ACC112 (cell line): ENCODE measurements at regions not wholly inside any gene's neighbourhood (a gene's known extent, or its start where the extent isn't known, plus 50 kb on each side); places are given as distances from the start of the nearest gene placed in this dataset.
"Not testable (repeated sequence)": the region's sequence is repeated elsewhere in the genome, so short reads cannot be mapped to it uniquely, and the experiment has no call there.

Experiments used
- H2AFZ ChIP-seq: fragments of 200-600 bp; sonication (generic); one replicate; pipeline ENCODE4 v1.6.0; 2017; ENCODE audit warnings: antibody characterized with exemption, low read length; ENCODE audit not compliant: unreplicated experiment
- H3K27ac ChIP-seq: fragments of 200-600 bp; sonication (generic); 2 replicates; pipeline ENCODE4 v1.5.1; 2014; ENCODE audit warnings: low read depth, mild to moderate bottlenecking, antibody characterized with exemption, low read length, moderate library complexity
- H3K27me3 ChIP-seq: fragments of 200-600 bp; sonication (generic); 2 replicates; pipeline ENCODE4 v1.6.1; 2014; ENCODE audit warnings: mild to moderate bottlenecking, antibody characterized with exemption, low read length, moderate library complexity, mixed read lengths; ENCODE audit not compliant: insufficient read depth
- H3K36me3 ChIP-seq: fragments of 200-600 bp; sonication (generic); 2 replicates; pipeline ENCODE4 v1.6.1; 2016; ENCODE audit warnings: mild to moderate bottlenecking, antibody characterized with exemption, low read length, moderate library complexity, mixed read lengths; ENCODE audit not compliant: insufficient read depth
- H3K4me1 ChIP-seq: fragments of 200-600 bp; sonication (generic); one replicate; pipeline ENCODE4 v1.6.1; 2016; ENCODE audit warnings: low read length, mixed read lengths; ENCODE audit not compliant: insufficient read depth, unreplicated experiment, control insufficient read depth
- H3K4me3 ChIP-seq: fragments of 200-600 bp; sonication (generic); 2 replicates; pipeline ENCODE4 v1.5.1; 2014; ENCODE audit warnings: mild to moderate bottlenecking, low read depth, low read length
- H3K79me2 ChIP-seq: fragments of 200-600 bp; sonication (generic); one replicate; pipeline ENCODE4 v1.6.0; 2016; ENCODE audit warnings: low read length; ENCODE audit not compliant: control insufficient read depth, unreplicated experiment, insufficient read depth

DNA sequence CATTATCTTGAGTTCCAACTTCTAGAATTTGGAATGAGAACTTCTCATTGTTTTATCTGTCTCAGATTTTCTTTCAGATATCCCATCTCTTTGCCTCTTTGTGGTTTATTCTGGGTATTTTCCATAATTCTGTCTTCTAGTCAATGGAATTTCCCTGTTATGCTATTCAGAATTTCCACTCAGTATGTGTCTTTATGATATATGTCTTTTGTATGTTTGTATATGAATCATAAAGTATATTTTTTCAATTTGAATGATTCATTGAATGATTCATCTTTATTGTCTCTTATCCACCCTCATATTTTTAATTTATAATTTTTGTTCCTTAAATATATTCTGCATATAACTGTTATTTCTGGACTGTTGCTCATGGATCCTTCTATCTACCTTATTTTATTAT is 729.7 kb upstream of the GOT2 start:
- H3K27me3 ChIP-seq, result no peaks in the 10 kb centered on the region
- H3K36me3 ChIP-seq, result no peaks in the 10 kb centered on the region
- H2AFZ ChIP-seq, result no peak overlapping the region
- peak overlapping the region; percentile 43 for H3K27ac ChIP-seq
- H3K4me3 ChIP-seq, result no peak overlapping the region
- peaks cover 12% of the 10 kb centered on the region for H3K4me1 ChIP-seq
- no peaks in the 10 kb centered on the region for H3K79me2 ChIP-seq

DNA sequence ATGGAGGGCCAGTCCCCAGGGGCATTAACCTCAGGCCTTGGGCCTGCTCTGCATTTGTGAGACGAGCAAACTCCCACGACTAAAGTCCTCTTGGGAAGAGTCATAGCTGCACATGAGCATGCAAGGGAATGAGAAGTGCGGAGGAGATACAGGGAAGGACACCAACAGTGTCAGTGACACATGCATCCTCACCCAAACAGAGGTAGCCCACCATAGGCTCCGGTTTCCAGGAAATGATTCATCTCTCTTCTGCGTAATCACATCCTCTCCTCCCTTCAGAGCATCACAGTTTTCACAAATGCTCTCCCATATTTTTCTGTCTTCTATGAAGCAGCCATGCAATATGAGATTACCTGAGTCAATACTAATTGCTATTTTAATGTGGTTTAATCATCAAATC is 725.7 kb upstream of the GOT2 start:
- Histone ChIP-seq H3K4me1 (peaks cover 12% of the 10 kb centered on the region), H3K4me3 (no peak overlapping the region), H3K27ac (no peak overlapping the region), H3K79me2 (no peaks in the 10 kb centered on the region), H3K27me3 (no peaks in the 10 kb centered on the region), H2AFZ (no peak overlapping the region), H3K36me3 (no peaks in the 10 kb centered on the region)

DNA sequence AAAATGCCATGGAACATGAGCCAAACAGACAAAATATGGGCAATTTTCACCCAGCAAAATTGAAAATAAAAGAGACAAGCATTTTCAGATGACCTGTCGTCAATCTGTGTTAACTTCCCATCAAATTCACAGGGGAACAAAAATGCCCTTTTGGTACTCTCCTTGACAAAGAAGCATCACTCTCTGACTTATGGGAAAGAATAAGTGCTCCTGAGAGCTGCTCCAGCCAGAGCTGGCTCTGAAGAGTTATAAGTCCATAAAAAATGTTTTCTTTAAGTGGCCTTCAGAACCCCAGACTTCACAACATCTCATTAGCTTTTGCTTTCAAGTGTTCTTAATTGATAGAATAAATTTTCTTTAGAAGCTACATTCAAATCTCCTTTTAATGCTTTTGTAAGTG is 721.4 kb upstream of the GOT2 start:
- Histone ChIP-seq H2AFZ (no peak overlapping the region), H3K4me1 (no peaks in the 10 kb centered on the region), H3K4me3 (no peak overlapping the region), H3K79me2 (no peaks in the 10 kb centered on the region), H3K27me3 (no peaks in the 10 kb centered on the region), H3K27ac (no peak overlapping the region), H3K36me3 (no peaks in the 10 kb centered on the region)

DNA sequence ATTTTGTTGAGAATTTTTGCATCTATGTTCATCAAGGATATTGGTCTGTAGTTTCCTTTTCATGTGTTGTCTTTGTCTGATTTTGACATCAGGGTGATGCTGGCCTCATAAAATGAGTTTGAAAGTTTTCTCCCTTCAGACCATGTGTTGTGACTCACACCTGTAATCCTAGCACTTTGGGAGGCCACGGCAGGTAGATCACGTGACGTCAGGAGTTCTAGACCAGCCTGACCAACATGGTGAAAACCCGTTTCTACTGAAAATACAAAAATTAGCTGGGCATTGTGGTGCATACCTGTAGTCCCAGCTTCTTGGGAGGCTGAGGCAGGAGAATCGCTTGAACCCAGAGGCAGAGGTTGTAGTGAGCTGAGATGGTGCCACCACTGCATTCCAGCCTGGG is 716.4 kb upstream of the GOT2 start:
- not testable (repeated sequence) for H3K79me2 ChIP-seq, H3K27me3 ChIP-seq, H3K36me3 ChIP-seq, H2AFZ ChIP-seq, H3K27ac ChIP-seq, H3K4me1 ChIP-seq, H3K4me3 ChIP-seq

DNA sequence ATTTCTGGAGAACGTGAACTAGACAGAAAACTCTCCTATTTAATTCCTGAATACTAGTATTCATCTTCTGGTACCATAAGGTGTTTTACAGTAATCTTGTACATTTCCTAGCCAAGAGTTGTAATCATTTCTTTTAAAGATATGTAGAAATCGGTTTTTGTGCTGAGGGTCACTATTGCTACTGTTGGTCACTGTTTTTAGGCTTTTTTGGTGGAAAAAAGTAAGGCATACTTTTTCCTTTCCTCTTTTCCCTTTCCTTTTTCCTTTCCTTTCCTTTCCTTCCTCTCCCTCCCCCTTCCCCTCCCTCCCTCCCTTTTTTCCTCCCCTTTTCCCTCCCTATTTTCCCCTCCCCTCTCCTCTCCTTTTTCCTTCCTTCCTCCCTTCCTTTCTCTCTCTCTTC is 706.4 kb upstream of the GOT2 start:
- Histone ChIP-seq H3K79me2 (no peaks in the 10 kb centered on the region), H3K4me3 (no peak overlapping the region), H2AFZ (no peak overlapping the region), H3K27ac (no peak overlapping the region), H3K27me3 (no peaks in the 10 kb centered on the region), H3K36me3 (no peaks in the 10 kb centered on the region), H3K4me1 (no peaks in the 10 kb centered on the region)

DNA sequence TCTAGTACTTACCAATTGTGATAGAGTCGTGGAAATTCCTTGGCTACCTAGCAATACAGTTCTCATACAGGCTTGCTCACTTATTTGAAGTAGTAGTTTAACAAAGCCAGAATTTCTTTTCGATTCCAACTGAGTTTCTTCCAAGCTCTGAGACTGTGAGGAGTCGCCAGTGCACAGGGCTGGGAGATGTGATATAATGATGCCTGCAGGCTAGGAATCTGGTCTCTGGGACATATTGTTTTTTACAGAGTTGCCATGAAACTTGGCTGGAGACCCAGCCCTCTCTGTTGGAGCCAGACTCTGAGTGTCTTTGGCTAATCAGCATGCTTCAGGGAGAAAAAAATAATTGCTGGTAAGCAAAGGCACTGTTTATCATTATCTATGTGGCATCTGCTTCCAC is 698.8 kb upstream of the GOT2 start:
- Histone ChIP-seq H3K79me2 (no peaks in the 10 kb centered on the region), H3K36me3 (no peaks in the 10 kb centered on the region), H3K4me3 (no peak overlapping the region), H2AFZ (no peak overlapping the region), H3K27me3 (no peaks in the 10 kb centered on the region), H3K27ac (no peak overlapping the region), H3K4me1 (no peaks in the 10 kb centered on the region)

DNA sequence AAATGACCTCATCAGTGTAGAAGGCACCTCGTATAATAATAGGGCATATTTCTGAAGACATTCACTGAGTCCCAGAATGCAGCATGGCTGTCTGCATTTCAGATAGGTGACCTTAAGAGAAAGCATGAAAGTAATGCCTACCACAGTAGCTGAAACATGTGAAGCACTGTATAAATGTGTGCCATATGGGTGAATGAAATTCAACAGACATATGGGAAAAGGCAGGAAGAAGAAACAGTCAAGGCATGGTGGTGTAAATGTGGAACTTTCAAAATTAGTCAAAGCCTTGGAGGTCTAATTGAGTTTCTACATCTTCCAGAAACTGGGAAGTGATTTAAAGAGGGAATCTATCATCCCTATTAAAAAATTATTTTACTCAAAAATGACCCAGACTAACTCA is 698.2 kb upstream of the GOT2 start:
- H3K27me3 ChIP-seq, result no peaks in the 10 kb centered on the region
- H2AFZ ChIP-seq, result no peak overlapping the region
- H3K4me3 ChIP-seq, result no peak overlapping the region
- no peaks in the 10 kb centered on the region for H3K79me2 ChIP-seq
- no peaks in the 10 kb centered on the region for H3K36me3 ChIP-seq
- H3K4me1 ChIP-seq, result no peaks in the 10 kb centered on the region
- no peak overlapping the region for H3K27ac ChIP-seq

DNA sequence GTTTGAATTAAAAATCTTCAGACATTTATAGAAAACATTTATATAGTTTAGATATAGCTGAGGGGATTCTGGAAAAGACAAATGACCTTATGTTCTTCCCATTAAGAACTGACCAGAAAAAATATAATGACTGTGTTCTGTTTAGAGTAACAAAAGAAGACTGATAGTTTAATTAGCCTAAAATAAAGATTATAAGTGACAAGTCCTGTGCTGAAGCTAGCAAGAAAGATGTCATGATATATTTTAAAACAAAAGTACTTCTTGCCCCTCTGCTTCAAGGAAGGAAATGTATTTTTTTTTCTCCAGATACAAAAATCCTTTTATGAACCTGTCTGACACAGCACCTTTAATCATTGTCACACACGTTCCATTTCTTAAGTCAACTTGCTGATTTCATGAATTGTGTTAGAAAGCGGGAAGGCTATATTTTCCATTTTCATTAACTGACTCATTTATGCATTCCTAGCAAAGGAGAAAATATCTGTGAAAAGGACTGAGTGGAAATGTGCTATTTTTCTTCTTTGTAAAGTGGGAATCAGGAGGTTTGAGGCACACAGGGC is 690.7 kb upstream of the GOT2 start:
- Histone ChIP-seq H3K4me3 (no peak overlapping the region), H2AFZ (no peak overlapping the region), H3K27ac (no peak overlapping the region), H3K79me2 (no peaks in the 10 kb centered on the region), H3K4me1 (no peaks in the 10 kb centered on the region), H3K27me3 (peaks cover 2% of the 10 kb centered on the region; the same call in 1 of the 2 replicates), H3K36me3 (no peaks in the 10 kb centered on the region)

DNA sequence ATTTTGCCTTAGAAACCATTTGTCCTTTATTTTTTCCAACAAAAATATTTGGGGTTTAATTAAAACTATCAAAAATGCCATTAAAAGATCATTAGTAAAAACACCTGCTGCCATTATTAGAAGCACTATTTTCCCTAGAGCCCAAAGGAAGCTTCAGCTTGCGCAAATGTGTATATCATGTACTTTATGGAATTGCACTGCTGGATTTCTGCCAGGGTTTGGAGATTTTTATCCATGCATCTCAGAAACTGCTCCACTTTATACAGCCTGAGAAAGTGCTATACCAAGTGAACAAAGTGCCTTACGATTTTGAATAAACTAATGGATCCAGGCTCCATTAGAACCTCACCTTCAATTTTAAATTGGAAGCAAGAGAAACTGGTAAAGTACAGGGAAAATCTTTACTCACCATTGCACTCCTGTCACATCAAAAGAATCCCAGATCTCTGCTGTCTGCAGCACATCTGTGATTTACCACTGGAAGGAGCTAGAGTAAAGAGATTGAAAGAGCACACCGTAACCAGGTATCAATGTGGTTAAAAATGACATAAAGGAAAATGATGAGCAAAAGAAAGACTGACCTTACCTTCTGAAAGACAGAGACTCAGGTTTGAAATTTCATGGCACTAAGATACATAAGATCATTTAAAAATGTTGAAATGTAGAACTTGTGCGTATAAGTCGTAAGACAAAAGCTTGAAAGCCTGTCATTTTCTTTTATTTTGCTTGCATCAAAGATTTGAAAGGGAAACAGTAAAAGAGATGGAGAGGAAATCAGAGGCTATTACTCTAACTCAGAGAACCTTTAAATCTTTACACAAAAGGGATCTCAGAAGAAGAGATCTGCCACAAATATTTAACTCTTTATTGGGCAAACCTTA is 678.1 kb upstream of the GOT2 start:
- H3K27ac ChIP-seq, result no peak overlapping the region
- H3K4me3 ChIP-seq, result no peak overlapping the region
- H3K27me3 ChIP-seq, result no peaks in the 10 kb centered on the region
- H3K4me1 ChIP-seq, result no peaks in the 10 kb centered on the region
- H3K36me3 ChIP-seq, result no peaks in the 10 kb centered on the region
- H3K79me2 ChIP-seq, result no peaks in the 10 kb centered on the region
- no peak overlapping the region for H2AFZ ChIP-seq

DNA sequence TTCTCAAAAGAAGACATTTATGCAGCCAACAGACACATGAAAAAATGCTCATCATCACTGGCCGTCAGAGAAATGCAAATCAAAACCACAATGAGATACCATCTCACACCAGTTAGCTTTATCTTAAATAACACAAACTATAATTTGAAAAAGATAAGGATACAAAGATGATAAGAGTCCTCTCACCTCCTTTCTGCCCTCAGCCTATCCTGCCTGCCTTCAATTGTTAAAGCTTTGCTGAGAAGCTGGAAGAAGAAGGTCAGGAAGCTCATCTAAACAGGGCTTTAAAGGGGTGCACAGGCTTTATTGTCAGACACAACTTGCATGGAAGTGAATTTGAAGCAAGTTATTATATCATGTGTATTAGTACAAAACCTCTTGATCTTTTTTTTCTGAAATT is 676.3 kb upstream of the GOT2 start:
- H3K79me2 ChIP-seq, result no peaks in the 10 kb centered on the region
- no peak overlapping the region for H2AFZ ChIP-seq
- H3K36me3 ChIP-seq, result no peaks in the 10 kb centered on the region
- no peaks in the 10 kb centered on the region for H3K4me1 ChIP-seq
- H3K27ac ChIP-seq, result no peak overlapping the region
- H3K4me3 ChIP-seq, result no peak overlapping the region
- no peaks in the 10 kb centered on the region for H3K27me3 ChIP-seq

DNA sequence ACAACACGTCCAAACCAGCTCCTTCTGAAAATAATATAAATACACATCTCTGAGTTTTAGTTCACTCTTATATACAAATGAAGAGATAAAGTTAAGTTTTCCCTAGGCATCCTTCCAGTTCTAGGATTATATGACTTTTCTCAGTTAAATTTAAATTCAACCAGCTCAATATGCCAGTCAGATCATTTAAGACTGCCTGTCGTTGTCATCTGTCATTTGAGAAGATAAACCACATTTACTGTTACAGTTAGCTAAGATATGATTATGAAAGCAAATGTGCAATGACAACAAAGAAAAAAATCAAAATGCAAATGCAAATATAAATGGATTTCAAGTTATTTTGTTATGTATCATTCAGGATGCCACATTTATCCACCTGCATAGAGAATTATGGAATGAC is 671.7 kb upstream of the GOT2 start:
- Histone ChIP-seq H3K4me3 (no peak overlapping the region), H2AFZ (no peak overlapping the region), H3K79me2 (no peaks in the 10 kb centered on the region), H3K36me3 (no peaks in the 10 kb centered on the region), H3K27me3 (no peaks in the 10 kb centered on the region), H3K4me1 (no peaks in the 10 kb centered on the region), H3K27ac (no peak overlapping the region)
